Fibroblast of lung (primary cell): ENCODE measurements at regions not wholly inside any gene's neighbourhood (a gene's known extent, or its start where the extent isn't known, plus 50 kb on each side); places are given as distances from the start of the nearest gene placed in this dataset.

Experiments
- DNase-seq, 2 donors: peaks; one replicate each; pipeline versions ENCODE4 v3.0.0 to v3.0.0-alpha.2; 2010; ENCODE audit warnings: low read depth in 2 of 2
- H2AFZ ChIP-seq: 2 replicates; pipeline ENCODE4 v1.5.1; 2012; ENCODE audit warnings: low read length, control low read depth, inconsistent platforms
- H3K27ac ChIP-seq: 2 replicates; pipeline ENCODE4 v1.5.1; 2011; ENCODE audit warnings: low read length, control low read depth; ENCODE audit not compliant: insufficient read depth
- H3K27me3 ChIP-seq: 2 replicates; pipeline ENCODE4 v1.5.1; 2011; ENCODE audit warnings: mild to moderate bottlenecking, low read length; ENCODE audit not compliant: control insufficient read depth, insufficient read depth
- H3K36me3 ChIP-seq: 2 replicates; pipeline ENCODE4 v1.5.1; 2011; ENCODE audit warnings: low read length; ENCODE audit not compliant: control insufficient read depth, insufficient read depth
- H3K4me1 ChIP-seq: 2 replicates; pipeline ENCODE4 v1.5.1; 2011; ENCODE audit warnings: low read length; ENCODE audit not compliant: control insufficient read depth, insufficient read depth; ENCODE audit errors: extremely low read depth
- H3K4me2 ChIP-seq: 2 replicates; pipeline ENCODE4 v1.5.1; 2011; ENCODE audit warnings: low read length, control low read depth; ENCODE audit not compliant: insufficient read depth; ENCODE audit errors: extremely low read depth
- H3K4me3 ChIP-seq, 4 experiments: fragments of 200-600 bp in 1 of 4; sonication (generic) in 1 of 4; replicated peaks in 1 of 4; 2 replicates each; pipeline ENCODE4 v1.5.1; 2011 to 2016; ENCODE audit warnings: low read length in 4 of 4, low read depth in 3 of 4, mild to moderate bottlenecking in 3 of 4, control low read depth in 2 of 4, inconsistent platforms in 1 of 4, mixed read lengths in 1 of 4; ENCODE audit not compliant: insufficient read depth in 1 of 4; ENCODE audit errors: control extremely low read depth in 1 of 4
- H3K79me2 ChIP-seq: 2 replicates; pipeline ENCODE4 v1.5.1; 2012; ENCODE audit warnings: mild to moderate bottlenecking, low read length, inconsistent platforms; ENCODE audit not compliant: control insufficient read depth, insufficient read depth
- H3K9ac ChIP-seq: 2 replicates; pipeline ENCODE4 v1.5.1; 2011; ENCODE audit warnings: mild to moderate bottlenecking, low read length, control low read depth; ENCODE audit not compliant: insufficient read depth
- H3K9me3 ChIP-seq: 2 replicates; pipeline ENCODE4 v1.5.1; 2012; ENCODE audit warnings: low read depth, low read length; ENCODE audit not compliant: control insufficient read depth, insufficient read depth
- H4K20me1 ChIP-seq: 2 replicates; pipeline ENCODE4 v1.5.1; 2011; ENCODE audit warnings: low read length; ENCODE audit not compliant: control insufficient read depth, insufficient read depth; ENCODE audit errors: extremely low read depth
- CTCF ChIP-seq, 2 donors: IDR thresholded peaks in 1 of 2; conservative IDR thresholded peaks in 1 of 2; 1 replicate in 1 of 2; 2 replicates in 1 of 2; pipeline ENCODE4 v1.5.1; 2011 to 2012; ENCODE audit warnings: low read length in 2 of 2, control low read depth in 1 of 2, inconsistent platforms in 1 of 2, low read depth in 1 of 2, mild to moderate bottlenecking in 1 of 2
- EZH2 ChIP-seq: IDR thresholded peaks from 2 replicates; pipeline ENCODE4 v1.5.1; 2012; ENCODE audit warnings: low read length, control low read depth, mild to moderate bottlenecking; ENCODE audit errors: missing control alignments

- no peak for TF ChIP-seq EZH2
- TF ChIP-seq CTCF (conservative IDR thresholded peaks at IDR 0.05 in 1 of 2, IDR thresholded peaks at IDR 0.05 in 1 of 2; ENCODE audit: low read depth in 1 of 2, low read length in 2 of 2): no peak
- no peak overlapping the region for H3K4me2 ChIP-seq
- no peak overlapping the region for H3K9ac ChIP-seq
- no peak overlapping the region for H3K27ac ChIP-seq
- no peaks in the 10 kb centered on the region for H4K20me1 ChIP-seq
- no peaks in the 10 kb centered on the region for H3K9me3 ChIP-seq
- no peak overlapping the region for H2AFZ ChIP-seq
- no peak for DNase-seq
- H3K27me3 ChIP-seq: no peaks in the 10 kb centered on the region
- no peaks in the 10 kb centered on the region for H3K79me2 ChIP-seq
- no peak overlapping the region for H3K4me3 ChIP-seq
- peaks cover 2% of the 10 kb centered on the region for H3K4me1 ChIP-seq
- H3K36me3 ChIP-seq: no peaks in the 10 kb centered on the region
These were observed 75.1 kb upstream of the SLC38A4 start for GRCh38 chr12:46900734-46901463.

GRCh38 chr12:46901464-46902205, 75.8 kb upstream of the SLC38A4 start:
- Histone ChIP-seq H2AFZ (no peak overlapping the region), H3K4me1 (peaks cover 2% of the 10 kb centered on the region)

More at GRCh38 chr12:46901464-46902205, 75.8 kb upstream of the SLC38A4 start:
- H3K4me2 ChIP-seq: no peak overlapping the region
- no peaks in the 10 kb centered on the region for H4K20me1 ChIP-seq
- H3K79me2 ChIP-seq: no peaks in the 10 kb centered on the region
- H3K36me3 ChIP-seq: no peaks in the 10 kb centered on the region
- no peak overlapping the region for H3K27ac ChIP-seq
- no peak for DNase-seq
- no peak overlapping the region for H3K9ac ChIP-seq
- H3K27me3 ChIP-seq: no peaks in the 10 kb centered on the region
- no peaks in the 10 kb centered on the region for H3K9me3 ChIP-seq
- no peak for TF ChIP-seq CTCF (conservative IDR thresholded peaks at IDR 0.05 in 1 of 2, IDR thresholded peaks at IDR 0.05 in 1 of 2; ENCODE audit: low read depth in 1 of 2, low read length in 2 of 2)
- TF ChIP-seq EZH2: no peak
- H3K4me3 ChIP-seq: no peak overlapping the region
